Smooth muscle cell (in vitro differentiated cells): ENCODE measurements at regions not wholly inside any gene's neighbourhood (a gene's known extent, or its start where the extent isn't known, plus 50 kb on each side); places are given as distances from the start of the nearest gene placed in this dataset.

Experiments
- DNase-seq: peaks from one replicate; lab custom pipeline; 2025; ENCODE audit not compliant: unreplicated experiment; lab: John Stamatoyannopoulos, UW
- H2AFZ ChIP-seq: fragments of 200-600 bp; sonication (generic); 2 replicates; pipeline ENCODE4 v1.6.0; 2016; ENCODE audit warnings: antibody characterized with exemption, low read depth, mild to moderate bottlenecking
- H3F3A ChIP-seq: fragments of 200-600 bp; sonication (generic); 2 replicates; pipeline ENCODE4 v1.6.0; 2017; ENCODE audit warnings: antibody characterized with exemption, low read depth
- H3K27ac ChIP-seq: fragments of 200-600 bp; sonication (generic); 2 replicates; pipeline ENCODE4 v1.5.1; 2016; ENCODE audit warnings: low read depth, mild to moderate bottlenecking
- H3K27me3 ChIP-seq: fragments of 200-600 bp; sonication (generic); 2 replicates; pipeline ENCODE4 v1.6.1; 2016; ENCODE audit warnings: low read depth, mild to moderate bottlenecking
- H3K36me3 ChIP-seq: fragments of 200-600 bp; sonication (generic); 2 replicates; pipeline ENCODE4 v1.5.1; 2016; ENCODE audit warnings: low read depth
- H3K4me1 ChIP-seq: fragments of 200-600 bp; sonication (generic); 2 replicates; pipeline ENCODE4 v1.5.1; 2016; ENCODE audit warnings: low read depth
- H3K4me2 ChIP-seq: fragments of 200-600 bp; sonication (generic); 2 replicates; pipeline ENCODE4 v1.6.0; 2016; ENCODE audit warnings: mild to moderate bottlenecking
- H3K4me3 ChIP-seq: fragments of 200-600 bp; sonication (generic); 2 replicates; pipeline ENCODE4 v1.5.1; 2016; ENCODE audit warnings: mild to moderate bottlenecking
- H3K79me2 ChIP-seq: fragments of 200-600 bp; sonication (generic); 2 replicates; pipeline ENCODE4 v1.6.0; 2016; ENCODE audit warnings: low read depth, mild to moderate bottlenecking
- H3K9ac ChIP-seq: fragments of 200-600 bp; sonication (generic); 2 replicates; pipeline ENCODE4 v1.6.0; 2016; ENCODE audit warnings: low read depth
- H3K9me3 ChIP-seq: fragments of 200-600 bp; sonication (generic); replicated peaks from 2 replicates; pipeline ENCODE4 v1.5.1; 2016; ENCODE audit warnings: low read depth
- H4K20me1 ChIP-seq: fragments of 200-600 bp; sonication (generic); 2 replicates; pipeline ENCODE4 v1.6.0; 2016; ENCODE audit warnings: low read depth
- CTCF ChIP-seq: fragments of 200-600 bp; sonication (generic); IDR thresholded peaks from 2 replicates; pipeline ENCODE4 v1.5.1; 2017; ENCODE audit warnings: borderline replicate concordance, mild to moderate bottlenecking, antibody characterized with exemption; ENCODE audit not compliant: insufficient read depth, poor library complexity, severe bottlenecking
- WGBS: methylation state at CpG from one replicate; pipeline ENCODE4 v1.1.7; 2016; ENCODE audit warnings: low lambda C conversion rate; 5-methylcytosine and 5-hydroxymethylcytosine counted together

- H3K4me1 ChIP-seq, result no peaks in the 10 kb centered on the region
Observed at GRCh38 chr2:52292801-52293200, 1260.9 kb upstream of the NRXN1 start.

GRCh38 chr2:52289741-52290140 lies 1257.8 kb upstream of the NRXN1 start:
- TF ChIP-seq CTCF, result no peak
- Histone ChIP-seq H3K9me3 (no peaks in the 10 kb centered on the region), H3K27ac (no peak overlapping the region), H3K4me1 (peaks cover 8% of the 10 kb centered on the region), H3K4me2 (no peak overlapping the region), H3K36me3 (no peaks in the 10 kb centered on the region), H3K79me2 (no peaks in the 10 kb centered on the region), H3F3A (no peaks in the 10 kb centered on the region), H3K4me3 (no peak overlapping the region), H3K9ac (no peak overlapping the region), H4K20me1 (no peaks in the 10 kb centered on the region), H3K27me3 (no peaks in the 10 kb centered on the region), H2AFZ (no peak overlapping the region)
- no peak for DNase-seq

More at GRCh38 chr2:52292801-52293200, 1260.9 kb upstream of the NRXN1 start:
- Histone ChIP-seq H3K36me3 (no peaks in the 10 kb centered on the region), H3K79me2 (no peaks in the 10 kb centered on the region), H3K27ac (no peak overlapping the region), H3K4me2 (no peak overlapping the region), H3K27me3 (no peaks in the 10 kb centered on the region), H3K4me3 (no peak overlapping the region), H2AFZ (no peak overlapping the region), H4K20me1 (no peaks in the 10 kb centered on the region), H3K9ac (no peak overlapping the region), H3F3A (no peaks in the 10 kb centered on the region), H3K9me3 (no peaks in the 10 kb centered on the region)
- WGBS, result 50% methylated on average over 1 of the region's 1 CpG
- no peak for DNase-seq
- no peak for TF ChIP-seq CTCF

GRCh38 chr2:52288596-52288995 lies 1256.7 kb upstream of the NRXN1 start:
- Histone ChIP-seq H3F3A (no peaks in the 10 kb centered on the region), H2AFZ (no peak overlapping the region), H3K36me3 (no peaks in the 10 kb centered on the region), H3K4me2 (no peak overlapping the region), H3K27me3 (no peaks in the 10 kb centered on the region), H4K20me1 (no peaks in the 10 kb centered on the region), H3K9ac (no peak overlapping the region), H3K27ac (no peak overlapping the region), H3K4me1 (peaks cover 8% of the 10 kb centered on the region), H3K79me2 (no peaks in the 10 kb centered on the region), H3K9me3 (no peaks in the 10 kb centered on the region), H3K4me3 (no peak overlapping the region)
- no peak for DNase-seq
- no peak for TF ChIP-seq CTCF

GRCh38 chr2:52269696-52270485 lies 1238.0 kb upstream of the NRXN1 start:
- H3K4me1 ChIP-seq, result no peaks in the 10 kb centered on the region
- no peaks in the 10 kb centered on the region for H3K79me2 ChIP-seq
- 71% methylated on average over 3 of the region's 3 CpGs for WGBS
- DNase-seq, result no peak
- no peak overlapping the region for H3K9ac ChIP-seq
- no peak overlapping the region for H3K4me3 ChIP-seq
- no peak for TF ChIP-seq CTCF
- H3K4me2 ChIP-seq, result no peak overlapping the region
- H4K20me1 ChIP-seq, result no peaks in the 10 kb centered on the region
- H3F3A ChIP-seq, result no peaks in the 10 kb centered on the region
- no peak overlapping the region for H3K27ac ChIP-seq
- H3K27me3 ChIP-seq, result no peaks in the 10 kb centered on the region
- peaks cover 4% of the 10 kb centered on the region for H3K36me3 ChIP-seq
- H3K9me3 ChIP-seq, result peaks cover 3% of the 10 kb centered on the region
- H2AFZ ChIP-seq, result no peak overlapping the region
